H1 (cell line): ENCODE measurements at regions not wholly inside any gene's neighbourhood (a gene's known extent, or its start where the extent isn't known, plus 50 kb on each side); places are given as distances from the start of the nearest gene placed in this dataset.

ENCODE experiments used
- E2F6 ChIP-seq: IDR thresholded peaks from 2 replicates; pipeline ENCODE4 v1.6.1; 2012; ENCODE audit warnings: inconsistent platforms
- JUN ChIP-seq: IDR thresholded peaks from 2 replicates; pipeline ENCODE4 v1.6.1; 2011; ENCODE audit warnings: low read depth, mild to moderate bottlenecking, improper control_type of control experiment, low read length
- JUND ChIP-seq: IDR thresholded peaks from 2 replicates; pipeline ENCODE4 v1.6.1; 2011; ENCODE audit warnings: mild to moderate bottlenecking, improper control_type of control experiment, low read length
- SAP30 ChIP-seq: fragments of 300-600 bp; sonication (generic); IDR thresholded peaks from 2 replicates; pipeline ENCODE4 v1.7.1; 2012; ENCODE audit warnings: low read length, moderate library complexity, mild to moderate bottlenecking, inconsistent platforms; ENCODE audit not compliant: insufficient read depth, insufficient replicate concordance
- SP2 ChIP-seq: IDR thresholded peaks from 2 replicates; pipeline ENCODE4 v1.6.1; 2012; ENCODE audit warnings: mild to moderate bottlenecking, low read length, inconsistent platforms

GRCh38 chr5:4182144-4182543, 586.5 kb downstream of the IRX1 start (continued):
- TF ChIP-seq SAP30: no peak
- TF ChIP-seq SP2: no peak
- no peak for TF ChIP-seq JUN
- TF ChIP-seq E2F6: no peak
- no peak for TF ChIP-seq JUND
